CD4-positive, alpha-beta T cell (primary cell): ENCODE measurements at regions not wholly inside any gene's neighbourhood (a gene's known extent, or its start where the extent isn't known, plus 50 kb on each side); places are given as distances from the start of the nearest gene placed in this dataset.

Source experiments
- ATAC-seq: fragments of 200-7000 bp; cut with Tn5 transposase; one replicate; pipeline ENCODE4 v1.10.0; 2022; ENCODE audit warnings: mild to moderate bottlenecking; ENCODE audit not compliant: poor library complexity
- CTCF ChIA-PET: fragments of 350-600 bp; sonication (Branson Sonifier 250); formaldehyde crosslinking; loops from one replicate; lab custom pipeline; 2021; ENCODE audit warnings: antibody characterized with exemption, inconsistent platforms; lab: Charles Lee
- POLR2A ChIA-PET: fragments of 350-600 bp; sonication (Branson Sonifier 250); formaldehyde crosslinking; loops from one replicate; lab custom pipeline; 2021; ENCODE audit warnings: antibody characterized with exemption, inconsistent platforms; lab: Charles Lee
- DNase-seq, 14 experiments: peaks; one replicate each; pipeline ENCODE4 v3.0.0-alpha.2; 2013 to 2020; ENCODE audit warnings: mixed read lengths in 2 of 14
- H3K27ac ChIP-seq, 2 donors: one replicate each; pipeline versions ENCODE4 v1.5.1 to v1.7.0; 2013; ENCODE audit warnings: low read length in 2 of 2, low read depth in 1 of 2, mild to moderate bottlenecking in 1 of 2
- H3K27me3 ChIP-seq, 2 experiments: 1 replicate in 1 of 2; 2 replicates in 1 of 2; pipeline versions ENCODE4 v1.6.1 to v1.7.0; 2013; ENCODE audit warnings: low read length in 2 of 2, control low read depth in 1 of 2, mild to moderate bottlenecking in 1 of 2, moderate library complexity in 1 of 2; ENCODE audit not compliant: insufficient read depth in 2 of 2, control insufficient read depth in 1 of 2
- H3K36me3 ChIP-seq: one replicate; pipeline ENCODE4 v1.6.1; 2013; ENCODE audit warnings: low read length, control low read depth; ENCODE audit not compliant: insufficient read depth
- H3K4me1 ChIP-seq: one replicate; pipeline ENCODE4 v1.6.1; 2013; ENCODE audit warnings: low read length, control low read depth; ENCODE audit not compliant: insufficient read depth
- H3K4me3 ChIP-seq: one replicate; pipeline ENCODE4 v1.5.1; 2013; ENCODE audit warnings: mild to moderate bottlenecking, low read length, moderate library complexity
- H3K9me3 ChIP-seq, 2 experiments: 1 replicate in 1 of 2; 2 replicates in 1 of 2; pipeline versions ENCODE4 v1.6.1 to v1.7.0; 2013; ENCODE audit warnings: low read length in 2 of 2, mild to moderate bottlenecking in 2 of 2, control low read depth in 1 of 2, moderate library complexity in 1 of 2; ENCODE audit not compliant: control insufficient read depth in 1 of 2, insufficient read depth in 1 of 2
- H3K27ac Mint-ChIP-seq: one replicate; pipeline ENCODE4 v1.8.0; 2020; ENCODE audit warnings: mixed read lengths
- H3K27me3 Mint-ChIP-seq: one replicate; pipeline ENCODE4 v1.8.0; 2021; ENCODE audit warnings: mixed read lengths
- H3K36me3 Mint-ChIP-seq: one replicate; pipeline ENCODE4 v1.8.0; 2021; ENCODE audit warnings: low read depth, mixed read lengths
- H3K4me1 Mint-ChIP-seq: one replicate; pipeline ENCODE4 v1.8.0; 2021; ENCODE audit warnings: low read depth, mixed read lengths
- H3K4me3 Mint-ChIP-seq: one replicate; pipeline ENCODE4 v1.8.0; 2020; ENCODE audit warnings: mild to moderate bottlenecking, mixed read lengths
- H3K9me3 Mint-ChIP-seq: one replicate; pipeline ENCODE4 v1.8.0; 2020; ENCODE audit warnings: mixed read lengths
- intact Hi-C, 2 experiments: fragments of 100-400 bp; cut with DNase I in 1 of 2; cut with micrococcal nuclease in 1 of 2; formaldehyde crosslinking; loops; one replicate each; pipeline versions ENCODE4 v1.15.1 to v1.9.0; 2023 to 2025; cut with DNase I, micrococcal nuclease
- TF ChIP-seq, protein P1 (sequence below): fragments of 200-600 bp; IDR thresholded peaks from one replicate; pipeline ENCODE4 v1.8.0; 2022; ENCODE audit warnings: antibody characterized with exemption, mild to moderate bottlenecking

DNA sequence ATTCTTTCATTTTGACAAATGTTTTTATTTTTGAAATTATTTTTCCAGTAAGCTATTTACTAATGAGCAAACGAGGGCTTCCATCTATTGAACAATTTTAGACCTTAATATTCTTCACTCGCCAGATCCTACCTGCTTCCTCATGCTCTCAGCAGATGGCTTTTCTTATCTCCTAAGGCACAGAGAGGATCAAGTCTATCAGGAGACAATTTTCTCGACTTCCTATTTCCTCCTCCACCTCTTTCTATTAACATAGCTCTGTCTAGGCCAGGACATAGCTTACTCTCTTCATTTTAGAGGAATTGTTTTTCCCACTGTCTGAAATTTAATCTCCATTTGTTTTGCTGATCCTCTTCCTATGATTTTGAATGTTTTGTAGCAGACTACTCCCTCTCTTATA lies 87.0 kb upstream of the MAN1A1 start:
- no peak overlapping the region for H3K27ac ChIP-seq
- Mint-ChIP-seq H3K27me3 (no peaks in the 10 kb centered on the region), H3K4me1 (no peaks in the 10 kb centered on the region), H3K4me3 (no peak overlapping the region), H3K9me3 (no peaks in the 10 kb centered on the region), H3K36me3 (no peaks in the 10 kb centered on the region), H3K27ac (no peak overlapping the region)
- ATAC-seq (no peak), DNase-seq (no peak)
- CTCF ChIA-PET = no interaction called here
- POLR2A ChIA-PET = no interaction called here
- TF ChIP-seq, protein P1, sequence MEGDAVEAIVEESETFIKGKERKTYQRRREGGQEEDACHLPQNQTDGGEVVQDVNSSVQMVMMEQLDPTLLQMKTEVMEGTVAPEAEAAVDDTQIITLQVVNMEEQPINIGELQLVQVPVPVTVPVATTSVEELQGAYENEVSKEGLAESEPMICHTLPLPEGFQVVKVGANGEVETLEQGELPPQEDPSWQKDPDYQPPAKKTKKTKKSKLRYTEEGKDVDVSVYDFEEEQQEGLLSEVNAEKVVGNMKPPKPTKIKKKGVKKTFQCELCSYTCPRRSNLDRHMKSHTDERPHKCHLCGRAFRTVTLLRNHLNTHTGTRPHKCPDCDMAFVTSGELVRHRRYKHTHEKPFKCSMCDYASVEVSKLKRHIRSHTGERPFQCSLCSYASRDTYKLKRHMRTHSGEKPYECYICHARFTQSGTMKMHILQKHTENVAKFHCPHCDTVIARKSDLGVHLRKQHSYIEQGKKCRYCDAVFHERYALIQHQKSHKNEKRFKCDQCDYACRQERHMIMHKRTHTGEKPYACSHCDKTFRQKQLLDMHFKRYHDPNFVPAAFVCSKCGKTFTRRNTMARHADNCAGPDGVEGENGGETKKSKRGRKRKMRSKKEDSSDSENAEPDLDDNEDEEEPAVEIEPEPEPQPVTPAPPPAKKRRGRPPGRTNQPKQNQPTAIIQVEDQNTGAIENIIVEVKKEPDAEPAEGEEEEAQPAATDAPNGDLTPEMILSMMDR = no peak
- H3K36me3 ChIP-seq = no peaks in the 10 kb centered on the region
- H3K4me1 ChIP-seq = no peaks in the 10 kb centered on the region
- H3K27me3 ChIP-seq = no peaks in the 10 kb centered on the region
- peaks cover 0 to 6% of the 10 kb centered on the region in 2 experiments for H3K9me3 ChIP-seq
- no peak overlapping the region for H3K4me3 ChIP-seq
- intact Hi-C loops = no loop called here

DNA sequence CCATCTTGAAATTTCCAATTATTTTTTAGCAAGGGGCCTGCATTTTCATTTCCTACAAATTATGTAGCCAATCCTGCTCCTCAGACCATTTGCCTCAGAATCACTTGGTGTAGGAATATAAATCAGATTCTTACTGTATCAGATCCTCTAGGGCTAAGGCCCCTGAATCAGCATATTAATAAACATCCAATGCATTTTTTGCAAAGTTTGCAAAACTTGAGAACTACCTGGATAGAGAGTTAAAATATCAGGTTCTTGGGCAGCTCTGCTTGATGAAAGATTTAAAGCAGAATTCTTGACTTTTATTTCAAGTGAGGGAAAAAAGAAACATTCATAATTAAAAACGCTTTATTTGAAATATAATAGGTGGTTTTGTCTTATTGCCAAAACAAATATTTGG lies 82.2 kb upstream of the MAN1A1 start:
- H3K9me3 ChIP-seq = no peaks in the 10 kb centered on the region
- no peak overlapping the region for H3K27ac ChIP-seq
- intact Hi-C loops = no loop called here
- H3K4me3 ChIP-seq = no peak overlapping the region
- no peaks in the 10 kb centered on the region for H3K36me3 ChIP-seq
- H3K4me1 ChIP-seq = no peaks in the 10 kb centered on the region
- TF ChIP-seq, protein P1 = no peak
- DNase-seq (no peak), ATAC-seq (no peak)
- H3K27me3 Mint-ChIP-seq = no peaks in the 10 kb centered on the region
- H3K9me3 Mint-ChIP-seq = no peaks in the 10 kb centered on the region
- H3K4me3 Mint-ChIP-seq = no peak overlapping the region
- no peaks in the 10 kb centered on the region for H3K27me3 ChIP-seq
- ChIA-PET CTCF (no interaction called here), POLR2A (no interaction called here)
- H3K36me3 Mint-ChIP-seq = no peaks in the 10 kb centered on the region
- no peak overlapping the region for H3K27ac Mint-ChIP-seq
- no peaks in the 10 kb centered on the region for H3K4me1 Mint-ChIP-seq

DNA sequence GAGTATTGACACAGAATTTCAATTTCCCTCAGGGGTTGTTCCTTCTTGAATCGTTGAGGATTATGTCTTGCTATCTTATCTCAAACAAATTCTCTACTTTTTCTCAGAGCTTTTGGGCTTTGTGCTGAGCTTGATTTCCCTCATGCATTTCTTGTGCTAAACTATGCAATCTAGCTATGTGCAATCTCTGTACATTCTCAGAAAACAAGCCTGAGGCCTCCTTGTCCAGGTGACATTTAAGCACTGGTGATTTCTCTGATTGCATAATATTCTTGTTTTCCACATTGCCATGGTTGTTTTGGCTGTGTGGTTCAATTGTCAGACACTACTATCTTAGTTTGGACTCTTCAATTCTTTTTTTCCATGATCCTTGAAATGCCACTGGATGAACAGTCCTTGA lies 81.2 kb upstream of the MAN1A1 start:
- intact Hi-C loops = no loop called here
- no peaks in the 10 kb centered on the region for H3K9me3 ChIP-seq
- ATAC-seq (no peak), DNase-seq (no peak)
- TF ChIP-seq, protein P1 = no peak
- Mint-ChIP-seq H3K9me3 (no peaks in the 10 kb centered on the region), H3K27ac (no peak overlapping the region), H3K4me3 (no peak overlapping the region), H3K27me3 (no peaks in the 10 kb centered on the region), H3K36me3 (no peaks in the 10 kb centered on the region), H3K4me1 (no peaks in the 10 kb centered on the region)
- H3K36me3 ChIP-seq = no peaks in the 10 kb centered on the region
- H3K27ac ChIP-seq = no peak overlapping the region
- ChIA-PET CTCF (no interaction called here), POLR2A (no interaction called here)
- H3K4me3 ChIP-seq = no peak overlapping the region
- H3K4me1 ChIP-seq = no peaks in the 10 kb centered on the region
- no peaks in the 10 kb centered on the region for H3K27me3 ChIP-seq
